Left lung (tissue), 4 donors: ENCODE measurements at regions not wholly inside any gene's neighbourhood (a gene's known extent, or its start where the extent isn't known, plus 50 kb on each side); places are given as distances from the start of the nearest gene placed in this dataset.

ENCODE experiments used
- ATAC-seq: fragments of 200-7000 bp; cut with Tn5 transposase; one replicate; pipeline ENCODE4 v1.9.1; 2020; ENCODE audit warnings: moderate library complexity
- DNase-seq, 4 donors: peaks; one replicate each; pipeline ENCODE4 v3.0.0-alpha.2; 2013 to 2020
- H3K27ac ChIP-seq, 2 donors: fragments of 200-600 bp; sonication (generic) in 1 of 2; one replicate each; pipeline versions ENCODE4 v1.5.0 to v1.8.0; 2020 to 2021
- H3K27me3 ChIP-seq, 2 donors: fragments of 200-600 bp; sonication (generic) in 1 of 2; one replicate each; pipeline versions ENCODE4 v1.5.0 to v1.8.0; 2020 to 2021
- H3K36me3 ChIP-seq, 2 donors: fragments of 200-600 bp; sonication (generic) in 1 of 2; one replicate each; pipeline versions ENCODE4 v1.5.0 to v1.8.0; 2020 to 2021
- H3K4me1 ChIP-seq, 2 donors: fragments of 200-600 bp; one replicate each; pipeline ENCODE4 v1.8.0; 2021
- H3K4me3 ChIP-seq, 2 donors: fragments of 200-600 bp; sonication (generic) in 1 of 2; one replicate each; pipeline versions ENCODE4 v1.5.0 to v1.8.0; 2020 to 2021; ENCODE audit warnings: mild to moderate bottlenecking in 1 of 2
- H3K9me3 ChIP-seq, 2 donors: fragments of 200-600 bp; sonication (generic) in 1 of 2; one replicate each; pipeline versions ENCODE4 v1.5.0 to v1.8.0; 2020 to 2021
- intact Hi-C, 2 donors: fragments of 100-400 bp; cut with DNase I; formaldehyde crosslinking; loops; one replicate each; pipeline versions ENCODE4 v1.11.2 to v1.14.2; 2022
- TF ChIP-seq, protein P1 (sequence below), 2 donors: fragments of 200-600 bp; sonication (generic) in 1 of 2; IDR thresholded peaks; one replicate each; pipeline versions ENCODE4 v1.5.0 to v1.8.0; 2021; ENCODE audit warnings: antibody characterized with exemption in 2 of 2
- donor health status: DM: no; HTN: yes; CAD: no.
- donor health status: DM: no; HTN: no; CAD: no.

GRCh38 chr5:89690331-89690730, 719.2 kb downstream of the CETN3 start:
- TF ChIP-seq, protein P1, sequence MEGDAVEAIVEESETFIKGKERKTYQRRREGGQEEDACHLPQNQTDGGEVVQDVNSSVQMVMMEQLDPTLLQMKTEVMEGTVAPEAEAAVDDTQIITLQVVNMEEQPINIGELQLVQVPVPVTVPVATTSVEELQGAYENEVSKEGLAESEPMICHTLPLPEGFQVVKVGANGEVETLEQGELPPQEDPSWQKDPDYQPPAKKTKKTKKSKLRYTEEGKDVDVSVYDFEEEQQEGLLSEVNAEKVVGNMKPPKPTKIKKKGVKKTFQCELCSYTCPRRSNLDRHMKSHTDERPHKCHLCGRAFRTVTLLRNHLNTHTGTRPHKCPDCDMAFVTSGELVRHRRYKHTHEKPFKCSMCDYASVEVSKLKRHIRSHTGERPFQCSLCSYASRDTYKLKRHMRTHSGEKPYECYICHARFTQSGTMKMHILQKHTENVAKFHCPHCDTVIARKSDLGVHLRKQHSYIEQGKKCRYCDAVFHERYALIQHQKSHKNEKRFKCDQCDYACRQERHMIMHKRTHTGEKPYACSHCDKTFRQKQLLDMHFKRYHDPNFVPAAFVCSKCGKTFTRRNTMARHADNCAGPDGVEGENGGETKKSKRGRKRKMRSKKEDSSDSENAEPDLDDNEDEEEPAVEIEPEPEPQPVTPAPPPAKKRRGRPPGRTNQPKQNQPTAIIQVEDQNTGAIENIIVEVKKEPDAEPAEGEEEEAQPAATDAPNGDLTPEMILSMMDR (IDR thresholded peaks at IDR 0.05), result no peak
- Histone ChIP-seq H3K4me3 (no peak overlapping the region), H3K4me1 (no peaks in the 10 kb centered on the region), H3K27ac (no peak overlapping the region), H3K27me3 (no peaks in the 10 kb centered on the region), H3K9me3 (no peaks in the 10 kb centered on the region), H3K36me3 (no peaks in the 10 kb centered on the region)
- DNase-seq (no peak), ATAC-seq (no peak)
- intact Hi-C loops, result no loop called here

DNA sequence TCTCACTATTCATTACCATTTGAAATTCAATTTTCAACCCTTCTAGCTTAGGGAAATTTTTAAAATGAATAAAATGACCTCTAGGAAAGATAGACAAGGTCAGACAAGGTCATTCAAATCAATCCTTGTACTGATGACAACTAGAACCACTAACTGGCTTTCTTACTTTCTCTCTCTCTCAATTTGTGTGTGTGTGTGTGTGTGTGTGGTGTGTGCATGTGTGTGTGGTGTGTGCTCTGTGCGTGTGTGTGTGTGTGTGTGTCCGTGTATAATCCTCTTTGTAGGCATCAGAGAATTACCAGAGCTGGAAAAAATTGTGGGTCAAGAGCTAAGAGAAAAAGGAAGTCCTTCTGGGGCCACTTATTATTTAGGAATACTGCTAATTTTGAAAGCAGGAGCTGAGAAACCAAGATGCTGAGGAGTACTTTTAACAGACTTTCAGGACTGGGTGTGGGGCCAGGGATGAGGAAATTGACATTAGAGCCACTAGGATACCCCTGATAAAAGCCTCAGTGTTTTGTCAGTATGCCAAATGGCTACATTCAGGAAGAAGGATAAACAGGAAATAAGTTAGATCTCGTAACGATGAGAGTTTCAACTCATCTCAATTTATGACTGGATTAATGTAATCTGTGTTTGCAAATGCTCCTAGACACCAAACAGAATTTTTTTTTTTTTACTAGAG, 723.3 kb downstream of the CETN3 start:
- Histone ChIP-seq H3K36me3 (no peaks in the 10 kb centered on the region), H3K4me3 (no peak overlapping the region), H3K9me3 (no peaks in the 10 kb centered on the region), H3K4me1 (no peaks in the 10 kb centered on the region), H3K27ac (no peak overlapping the region), H3K27me3 (no peaks in the 10 kb centered on the region)
- DNase-seq (peak in 1 of 4 donors; percentile 43), ATAC-seq (no peak)
- TF ChIP-seq, protein P1 (IDR thresholded peaks at IDR 0.05), result no peak
- intact Hi-C loops, result no loop called here

GRCh38 chr5:89676634-89677033, 732.9 kb downstream of the CETN3 start:
- no peaks in the 10 kb centered on the region for H3K27me3 ChIP-seq
- DNase-seq (no peak), ATAC-seq (no peak)
- no peaks in the 10 kb centered on the region for H3K4me1 ChIP-seq
- H3K36me3 ChIP-seq, result no peaks in the 10 kb centered on the region
- no peak overlapping the region for H3K4me3 ChIP-seq
- TF ChIP-seq, protein P1 (IDR thresholded peaks at IDR 0.05), result no peak
- H3K9me3 ChIP-seq, result peaks cover 0 to 2% of the 10 kb centered on the region in 2 donors
- H3K27ac ChIP-seq, result no peak overlapping the region
- intact Hi-C loops, result no loop called here

- Histone ChIP-seq H3K36me3 (no peaks in the 10 kb centered on the region), H3K9me3 (no peaks in the 10 kb centered on the region), H3K4me3 (no peak overlapping the region), H3K27me3 (no peaks in the 10 kb centered on the region), H3K27ac (no peak overlapping the region), H3K4me1 (no peaks in the 10 kb centered on the region)
- TF ChIP-seq, protein P1 (IDR thresholded peaks at IDR 0.05), result no peak
- intact Hi-C loops, result no loop called here
- DNase-seq, result no peak
- no peak for ATAC-seq
Observed at GRCh38 chr5:89673019-89673418, 736.5 kb downstream of the CETN3 start.

DNA sequence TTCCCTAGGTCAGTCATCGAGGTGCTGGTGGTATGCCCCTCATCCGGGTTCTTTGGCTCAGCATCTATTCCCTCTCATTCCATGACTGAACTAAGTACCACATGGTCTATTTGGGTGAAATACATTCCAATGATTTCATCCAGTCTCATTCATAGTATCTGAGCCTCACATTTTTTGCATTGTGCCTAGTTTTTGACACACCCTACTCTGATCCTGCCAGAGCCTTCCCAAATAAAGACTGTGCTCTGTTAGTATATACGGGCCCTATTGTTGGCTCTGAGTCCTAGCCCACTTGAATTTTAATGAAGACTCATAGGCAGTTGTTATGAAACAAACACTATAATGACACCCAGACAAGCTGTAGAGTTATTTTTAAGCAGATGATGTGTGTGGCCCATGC, 740.7 kb downstream of the CETN3 start:
- intact Hi-C loops, result no loop called here
- TF ChIP-seq, protein P1 (IDR thresholded peaks at IDR 0.05), result no peak
- Histone ChIP-seq H3K27me3 (no peaks in the 10 kb centered on the region), H3K4me1 (no peaks in the 10 kb centered on the region), H3K4me3 (no peak overlapping the region), H3K36me3 (no peaks in the 10 kb centered on the region), H3K27ac (no peak overlapping the region), H3K9me3 (peaks cover 0 to 14% of the 10 kb centered on the region in 2 donors)
- ATAC-seq (no peak), DNase-seq (no peak)
